SU-DHL-6 (cell line): ENCODE measurements at regions not wholly inside any gene's neighbourhood (a gene's known extent, or its start where the extent isn't known, plus 50 kb on each side); places are given as distances from the start of the nearest gene placed in this dataset.

ENCODE experiments used
- H2AFZ ChIP-seq: fragments of 200-600 bp; sonication (generic); 2 replicates; pipeline ENCODE4 v1.6.1; 2014; ENCODE audit warnings: low read depth, mild to moderate bottlenecking, moderate library complexity, mixed read lengths, antibody characterized with exemption, low read length; ENCODE audit not compliant: severe bottlenecking
- H3F3A ChIP-seq: fragments of 200-600 bp; shearing (Covaris generic); 2 replicates; pipeline ENCODE4 v1.6.0; 2016; ENCODE audit warnings: antibody characterized with exemption, mild to moderate bottlenecking; ENCODE audit not compliant: insufficient read depth
- H3K27ac ChIP-seq: fragments of 200-600 bp; sonication (generic); 2 replicates; pipeline ENCODE4 v1.5.1; 2016; ENCODE audit warnings: low read depth, mild to moderate bottlenecking, low read length, moderate library complexity, mixed read lengths
- H3K27me3 ChIP-seq: fragments of 200-600 bp; sonication (generic), shearing (Covaris generic); 2 replicates; pipeline ENCODE4 v1.6.0; 2014; ENCODE audit warnings: mild to moderate bottlenecking, low read length
- H3K36me3 ChIP-seq: fragments of 200-600 bp; sonication (generic); 2 replicates; pipeline ENCODE4 v1.6.1; 2014; ENCODE audit warnings: mild to moderate bottlenecking, low read length, mixed read lengths
- H3K4me2 ChIP-seq: fragments of 300-600, 200-600 bp; shearing (Covaris generic), sonication (generic); 2 replicates; pipeline ENCODE4 v1.6.0; 2014; ENCODE audit warnings: low read length, low read depth, mild to moderate bottlenecking; ENCODE audit not compliant: poor library complexity, severe bottlenecking
- H3K4me3 ChIP-seq: fragments of 200-600 bp; sonication (generic); 2 replicates; pipeline ENCODE4 v1.5.1; 2014; ENCODE audit warnings: antibody characterized with exemption, low read length, mild to moderate bottlenecking, mixed read lengths; ENCODE audit not compliant: insufficient read depth, poor library complexity, severe bottlenecking
- H3K79me2 ChIP-seq: fragments of 200-600 bp; sonication (generic); 2 replicates; pipeline ENCODE4 v1.6.1; 2014; ENCODE audit warnings: mild to moderate bottlenecking, low read length, moderate library complexity; ENCODE audit not compliant: insufficient read depth
- H3K9ac ChIP-seq: fragments of 200-600 bp; sonication (generic); 2 replicates; pipeline ENCODE4 v1.7.0; 2014; ENCODE audit warnings: mild to moderate bottlenecking, low read length
- H3K9me2 ChIP-seq: fragments of 200-600 bp; sonication (generic); replicated peaks from 2 replicates; pipeline ENCODE4 v1.6.1; 2014; ENCODE audit warnings: low read length; ENCODE audit not compliant: insufficient read depth
- H3K9me3 ChIP-seq: fragments of 200-600 bp; sonication (generic); 2 replicates; pipeline ENCODE4 v1.6.1; 2014; ENCODE audit warnings: low read length, mixed read lengths; ENCODE audit not compliant: insufficient read depth
- H4K20me1 ChIP-seq: fragments of 200-600 bp; sonication (generic); 2 replicates; pipeline ENCODE4 v1.6.1; 2014; ENCODE audit warnings: low read depth, mild to moderate bottlenecking, antibody characterized with exemption, low read length, moderate library complexity, mixed read lengths
- CTCF ChIP-seq: fragments of 200-600 bp; sonication (generic); IDR thresholded peaks from one replicate; pipeline ENCODE4 v1.5.1; 2017; ENCODE audit warnings: antibody characterized with exemption, mild to moderate bottlenecking, low read length, moderate library complexity; ENCODE audit not compliant: insufficient read depth, poor library complexity, severe bottlenecking
- EZH2phosphoT487 ChIP-seq: fragments of 200-600 bp; sonication (generic), shearing (Covaris generic); conservative IDR thresholded peaks from 2 replicates; pipeline ENCODE4 v1.6.1; 2018; ENCODE audit warnings: mild to moderate bottlenecking, antibody characterized with exemption, low read length, moderate library complexity, mixed read lengths

DNA sequence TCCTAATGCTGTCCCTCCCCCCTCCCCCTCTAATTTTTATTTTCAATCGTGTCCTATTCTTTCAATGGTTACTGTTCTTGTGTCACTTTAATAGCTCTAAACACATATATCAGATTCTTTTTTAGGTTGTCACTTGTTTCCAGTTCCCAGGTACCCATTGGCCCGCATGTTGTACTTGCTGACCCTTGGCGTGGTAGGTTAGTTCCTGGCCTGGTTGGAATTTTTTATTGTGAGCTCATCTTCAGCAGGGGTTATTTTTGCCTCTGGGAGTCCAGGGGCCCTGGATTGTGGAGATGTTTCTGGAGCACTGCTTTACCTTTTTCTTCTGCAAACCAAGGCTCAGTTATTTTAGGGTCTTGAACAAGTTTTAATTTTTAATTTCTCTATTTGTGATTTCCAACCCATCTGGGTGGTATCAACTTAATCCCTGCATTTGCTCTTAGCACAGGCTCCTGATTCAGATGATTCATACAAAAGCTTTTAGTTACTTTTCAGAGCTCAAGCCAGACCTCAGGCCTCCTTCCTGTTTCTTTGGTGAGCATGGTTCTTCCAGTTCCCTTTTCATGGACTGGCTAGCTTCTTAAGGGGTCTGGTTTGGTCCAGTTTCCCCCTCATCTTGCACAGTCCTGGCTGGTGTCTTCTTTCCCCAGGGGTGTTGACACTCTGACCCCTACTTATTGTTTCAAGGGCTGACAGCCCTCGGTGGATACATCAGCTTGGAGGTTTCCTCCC is 220.5 kb downstream of the TM9SF2 start:
- Histone ChIP-seq H3K27ac (no peak overlapping the region), H3K9me3 (no peaks in the 10 kb centered on the region), H3K4me2 (no peak overlapping the region), H3K4me3 (no peak overlapping the region), H4K20me1 (no peaks in the 10 kb centered on the region), H2AFZ (no peak overlapping the region), H3K9me2 (no peaks in the 10 kb centered on the region), H3K27me3 (no peaks in the 10 kb centered on the region), H3K9ac (no peak overlapping the region), H3F3A (no peaks in the 10 kb centered on the region), H3K79me2 (no peaks in the 10 kb centered on the region), H3K36me3 (no peaks in the 10 kb centered on the region)
- no peak for TF ChIP-seq CTCF
- no peak for TF ChIP-seq EZH2phosphoT487

- no peaks in the 10 kb centered on the region for H3K27me3 ChIP-seq
- TF ChIP-seq EZH2phosphoT487, result no peak
- TF ChIP-seq CTCF, result no peak
- H3K4me3 ChIP-seq, result no peak overlapping the region
- no peaks in the 10 kb centered on the region for H3K9me3 ChIP-seq
- H3K9ac ChIP-seq, result no peak overlapping the region
- no peak overlapping the region for H2AFZ ChIP-seq
- H3K4me2 ChIP-seq, result no peak overlapping the region
- H3K27ac ChIP-seq, result no peak overlapping the region
- H4K20me1 ChIP-seq, result no peaks in the 10 kb centered on the region
- H3F3A ChIP-seq, result no peaks in the 10 kb centered on the region
- H3K79me2 ChIP-seq, result no peaks in the 10 kb centered on the region
- no peaks in the 10 kb centered on the region for H3K9me2 ChIP-seq
- no peaks in the 10 kb centered on the region for H3K36me3 ChIP-seq
Measured at GRCh38 chr13:99717959-99718674, 216.8 kb downstream of the TM9SF2 start.

DNA sequence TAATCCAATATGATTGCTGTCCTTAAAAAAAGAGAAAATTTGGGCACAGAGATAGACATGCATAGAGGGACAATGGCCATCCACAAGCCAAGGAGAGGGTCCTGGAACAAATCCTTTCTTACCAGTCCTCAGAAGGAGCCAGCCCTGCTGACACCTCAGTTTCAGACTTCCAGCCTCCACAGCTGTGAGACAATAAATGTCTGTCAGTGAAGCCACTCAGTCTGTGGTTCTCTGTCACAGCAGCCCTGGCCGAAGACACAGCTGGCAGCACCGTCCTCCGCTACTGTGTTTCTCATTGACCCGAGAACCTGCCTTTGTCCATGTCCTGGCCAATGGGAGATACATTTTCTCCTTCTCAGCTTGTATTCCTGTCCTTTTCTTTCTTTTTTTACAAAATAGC is 207.9 kb downstream of the TM9SF2 start:
- Histone ChIP-seq H3K9me2 (no peaks in the 10 kb centered on the region), H3K9me3 (no peaks in the 10 kb centered on the region), H4K20me1 (no peaks in the 10 kb centered on the region), H3K27ac (no peak overlapping the region), H3K79me2 (no peaks in the 10 kb centered on the region), H3K4me2 (no peak overlapping the region), H3K27me3 (no peaks in the 10 kb centered on the region), H3K4me3 (no peak overlapping the region), H3K36me3 (no peaks in the 10 kb centered on the region), H3F3A (no peaks in the 10 kb centered on the region), H2AFZ (no peak overlapping the region), H3K9ac (no peak overlapping the region)
- TF ChIP-seq CTCF (no peak), EZH2phosphoT487 (no peak)
